ENCODE measurements at regions not wholly inside any gene's neighbourhood (a gene's known extent, or its start where the extent isn't known, plus 50 kb on each side); places are given as distances from the start of the nearest gene placed in this dataset.

DNA sequence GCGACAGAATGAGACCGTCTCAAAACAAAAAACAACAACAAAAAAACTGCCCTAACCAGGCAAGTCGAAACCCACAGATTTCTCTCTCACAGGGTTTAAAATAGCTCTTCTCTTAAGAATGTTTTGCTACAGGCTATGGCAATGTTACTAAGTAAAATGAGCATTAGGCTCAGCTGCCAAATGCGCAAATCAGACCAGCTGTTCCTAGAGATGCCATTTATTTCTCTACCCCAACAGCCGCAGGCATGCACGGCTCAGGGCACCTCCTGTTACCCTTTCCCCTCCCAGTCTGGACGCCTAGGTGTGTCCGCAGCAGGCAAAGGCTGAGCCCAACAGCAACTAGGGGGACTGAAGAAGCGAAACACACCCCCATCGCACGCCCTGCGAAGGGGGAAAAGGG is 168.3 kb upstream of the MBL2 start:
- Histone ChIP-seq H4K20me1 (ENCODE audit: low read depth) (no peaks in the 10 kb centered on the region), H3K9me3 (ENCODE audit: low read depth) (no peaks in the 10 kb centered on the region), H3K4me3 (no peak overlapping the region), H3K9ac (no peak overlapping the region), H3F3A (ENCODE audit: low read depth) (no peaks in the 10 kb centered on the region), H3K79me2 (ENCODE audit: low read depth) (no peaks in the 10 kb centered on the region), H2AFZ (replicated peaks) (no peak overlapping the region), H3K27me3 (no peaks in the 10 kb centered on the region), H3K27ac (no peak overlapping the region), H3K4me2 (no peak overlapping the region), H3K4me1 (no peaks in the 10 kb centered on the region), H3K36me3 (no peaks in the 10 kb centered on the region)
- Mint-ChIP-seq H3K27ac (no peak overlapping the region), H3K9me3 (no peaks in the 10 kb centered on the region), H3K27me3 (ENCODE audit: insufficient read depth, low read depth) (no peaks in the 10 kb centered on the region), H3K4me3 (no peak overlapping the region), H3K36me3 (no peaks in the 10 kb centered on the region), H3K4me1 (no peaks in the 10 kb centered on the region)
- TF ChIP-seq EZH2phosphoT487 (IDR thresholded peaks at IDR 0.05) (no peak), EZH2 (IDR thresholded peaks at IDR 0.05) (no peak)
- TF ChIP-seq, protein P1, sequence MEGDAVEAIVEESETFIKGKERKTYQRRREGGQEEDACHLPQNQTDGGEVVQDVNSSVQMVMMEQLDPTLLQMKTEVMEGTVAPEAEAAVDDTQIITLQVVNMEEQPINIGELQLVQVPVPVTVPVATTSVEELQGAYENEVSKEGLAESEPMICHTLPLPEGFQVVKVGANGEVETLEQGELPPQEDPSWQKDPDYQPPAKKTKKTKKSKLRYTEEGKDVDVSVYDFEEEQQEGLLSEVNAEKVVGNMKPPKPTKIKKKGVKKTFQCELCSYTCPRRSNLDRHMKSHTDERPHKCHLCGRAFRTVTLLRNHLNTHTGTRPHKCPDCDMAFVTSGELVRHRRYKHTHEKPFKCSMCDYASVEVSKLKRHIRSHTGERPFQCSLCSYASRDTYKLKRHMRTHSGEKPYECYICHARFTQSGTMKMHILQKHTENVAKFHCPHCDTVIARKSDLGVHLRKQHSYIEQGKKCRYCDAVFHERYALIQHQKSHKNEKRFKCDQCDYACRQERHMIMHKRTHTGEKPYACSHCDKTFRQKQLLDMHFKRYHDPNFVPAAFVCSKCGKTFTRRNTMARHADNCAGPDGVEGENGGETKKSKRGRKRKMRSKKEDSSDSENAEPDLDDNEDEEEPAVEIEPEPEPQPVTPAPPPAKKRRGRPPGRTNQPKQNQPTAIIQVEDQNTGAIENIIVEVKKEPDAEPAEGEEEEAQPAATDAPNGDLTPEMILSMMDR (IDR thresholded peaks at IDR 0.05), result no peak
- DNase-seq (ENCODE audit: low spot score), result no peak

DNA sequence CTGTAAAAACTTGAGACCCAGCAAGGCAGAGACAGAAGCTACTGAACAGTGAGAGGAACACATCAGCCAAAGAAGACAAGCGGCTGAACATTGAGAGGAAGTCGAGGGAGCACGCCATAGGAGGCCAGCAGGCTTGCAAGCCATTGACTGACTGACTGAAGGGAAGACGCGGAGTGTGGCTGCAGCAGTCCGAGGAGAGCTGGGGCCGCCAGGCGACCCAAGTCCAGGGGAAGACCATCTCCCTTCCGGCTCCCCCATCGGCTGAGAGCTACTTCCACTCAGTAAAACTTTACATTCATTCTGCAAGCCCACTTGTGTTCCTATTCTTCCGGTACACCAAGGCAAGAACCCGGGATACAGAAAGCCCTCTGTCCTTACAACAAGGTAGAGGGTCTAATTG is 167.3 kb upstream of the MBL2 start:
- H3K36me3 ChIP-seq, result no peaks in the 10 kb centered on the region
- no peaks in the 10 kb centered on the region for H3K9me3 Mint-ChIP-seq
- H3K4me1 Mint-ChIP-seq, result no peaks in the 10 kb centered on the region
- H3K79me2 ChIP-seq (ENCODE audit: low read depth), result no peaks in the 10 kb centered on the region
- H3K27me3 Mint-ChIP-seq (ENCODE audit: insufficient read depth, low read depth), result peaks cover 4% of the 10 kb centered on the region
- H3F3A ChIP-seq (ENCODE audit: low read depth), result no peaks in the 10 kb centered on the region
- no peak overlapping the region for H3K4me3 Mint-ChIP-seq
- no peaks in the 10 kb centered on the region for H4K20me1 ChIP-seq (ENCODE audit: low read depth)
- no peak overlapping the region for H3K4me2 ChIP-seq
- H3K4me3 ChIP-seq, result no peak overlapping the region
- H3K9me3 ChIP-seq (ENCODE audit: low read depth), result no peaks in the 10 kb centered on the region
- no peak overlapping the region for H3K9ac ChIP-seq
- H3K36me3 Mint-ChIP-seq, result no peaks in the 10 kb centered on the region
- TF ChIP-seq EZH2phosphoT487 (IDR thresholded peaks at IDR 0.05) (no peak), EZH2 (IDR thresholded peaks at IDR 0.05) (no peak)
- TF ChIP-seq, protein P1 (IDR thresholded peaks at IDR 0.05), result no peak
- no peak overlapping the region for H2AFZ ChIP-seq (replicated peaks)
- H3K4me1 ChIP-seq, result no peaks in the 10 kb centered on the region
- H3K27me3 ChIP-seq, result no peaks in the 10 kb centered on the region
- H3K27ac Mint-ChIP-seq, result no peak overlapping the region
- no peak overlapping the region for H3K27ac ChIP-seq
- DNase-seq (ENCODE audit: low spot score), result no peak

- Histone ChIP-seq H3K27ac (no peak overlapping the region), H3K79me2 (ENCODE audit: low read depth) (no peaks in the 10 kb centered on the region), H3K4me1 (no peaks in the 10 kb centered on the region), H3K9me3 (ENCODE audit: low read depth) (no peaks in the 10 kb centered on the region), H2AFZ (replicated peaks) (no peak overlapping the region), H3K4me2 (no peak overlapping the region), H3F3A (ENCODE audit: low read depth) (no peaks in the 10 kb centered on the region), H3K9ac (no peak overlapping the region), H3K4me3 (no peak overlapping the region), H3K27me3 (no peaks in the 10 kb centered on the region), H4K20me1 (ENCODE audit: low read depth) (no peaks in the 10 kb centered on the region), H3K36me3 (no peaks in the 10 kb centered on the region)
- H3K4me3 Mint-ChIP-seq, result no peak overlapping the region
- peaks cover 4% of the 10 kb centered on the region for H3K27me3 Mint-ChIP-seq (ENCODE audit: insufficient read depth, low read depth)
- no peak for DNase-seq (ENCODE audit: low spot score)
- H3K9me3 Mint-ChIP-seq, result no peaks in the 10 kb centered on the region
- no peaks in the 10 kb centered on the region for H3K36me3 Mint-ChIP-seq
- TF ChIP-seq EZH2 (IDR thresholded peaks at IDR 0.05) (no peak), EZH2phosphoT487 (IDR thresholded peaks at IDR 0.05) (no peak)
- TF ChIP-seq, protein P1 (IDR thresholded peaks at IDR 0.05), result no peak
- no peak overlapping the region for H3K27ac Mint-ChIP-seq
- no peaks in the 10 kb centered on the region for H3K4me1 Mint-ChIP-seq
These were observed 161.2 kb upstream of the MBL2 start for GRCh38 chr10:52933748-52934147.

GRCh38 chr10:52927678-52928077 is 155.1 kb upstream of the MBL2 start:
- Mint-ChIP-seq H3K27ac (no peak overlapping the region), H3K36me3 (no peaks in the 10 kb centered on the region), H3K4me1 (no peaks in the 10 kb centered on the region), H3K4me3 (no peak overlapping the region), H3K27me3 (ENCODE audit: insufficient read depth, low read depth) (peaks cover 2% of the 10 kb centered on the region), H3K9me3 (no peaks in the 10 kb centered on the region)
- Histone ChIP-seq H3K79me2 (ENCODE audit: low read depth) (no peaks in the 10 kb centered on the region), H3K4me1 (no peaks in the 10 kb centered on the region), H3K27ac (no peak overlapping the region), H3K9ac (no peak overlapping the region), H3F3A (ENCODE audit: low read depth) (no peaks in the 10 kb centered on the region), H2AFZ (replicated peaks) (no peak overlapping the region), H3K27me3 (no peaks in the 10 kb centered on the region), H3K4me2 (no peak overlapping the region), H3K4me3 (no peak overlapping the region), H4K20me1 (ENCODE audit: low read depth) (no peaks in the 10 kb centered on the region), H3K36me3 (no peaks in the 10 kb centered on the region), H3K9me3 (ENCODE audit: low read depth) (no peaks in the 10 kb centered on the region)
- no peak for DNase-seq (ENCODE audit: low spot score)
- TF ChIP-seq EZH2phosphoT487 (IDR thresholded peaks at IDR 0.05) (no peak), EZH2 (IDR thresholded peaks at IDR 0.05) (no peak)
- TF ChIP-seq, protein P1 (IDR thresholded peaks at IDR 0.05), result no peak
